Astrocyte (in vitro differentiated cells and primary cell): ENCODE measurements at regions not wholly inside any gene's neighbourhood (a gene's known extent, or its start where the extent isn't known, plus 50 kb on each side); places are given as distances from the start of the nearest gene placed in this dataset.

Experiments used
- CTCF ChIP-seq: IDR thresholded peaks from 2 replicates; pipeline ENCODE4 v1.5.1; 2011; ENCODE audit warnings: low read depth, mild to moderate bottlenecking, inconsistent platforms, low read length, moderate library complexity; ENCODE audit not compliant: insufficient read depth
- EZH2 ChIP-seq: IDR thresholded peaks from 2 replicates; pipeline ENCODE4 v1.6.1; 2012; ENCODE audit warnings: mild to moderate bottlenecking, low read length, inconsistent platforms; ENCODE audit not compliant: insufficient read depth

- TF ChIP-seq CTCF, result no peak
- TF ChIP-seq EZH2, result no peak
These were observed 217.8 kb downstream of the OSR1 start for GRCh38 chr2:19140463-19141208.
